ENCODE measurements at regions not wholly inside any gene's neighbourhood (a gene's known extent, or its start where the extent isn't known, plus 50 kb on each side); places are given as distances from the start of the nearest gene placed in this dataset.
"Not testable (repeated sequence)": the region's sequence is repeated elsewhere in the genome, so short reads cannot be mapped to it uniquely, and the experiment has no call there.

DNA sequence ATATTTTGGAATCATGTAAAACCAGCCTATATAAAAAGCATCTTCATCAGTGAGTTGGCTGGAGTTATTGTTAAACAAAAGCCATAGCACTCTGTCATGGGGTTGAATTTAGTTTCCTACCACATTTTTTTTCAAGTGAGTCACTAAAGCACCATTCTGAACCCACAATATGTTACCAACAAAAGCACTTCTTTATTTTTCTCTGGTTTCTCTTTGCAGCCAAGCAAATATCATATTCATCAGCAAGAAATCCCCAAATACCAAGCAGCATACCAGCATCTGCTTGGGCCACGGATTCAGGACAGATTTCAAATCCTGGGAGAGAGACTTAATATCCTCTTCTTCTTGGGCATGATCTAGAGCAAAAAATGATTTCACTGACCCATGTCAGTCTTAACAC is 441.4 kb downstream of the BCKDHB start:
- no peak for DNase-seq

DNA sequence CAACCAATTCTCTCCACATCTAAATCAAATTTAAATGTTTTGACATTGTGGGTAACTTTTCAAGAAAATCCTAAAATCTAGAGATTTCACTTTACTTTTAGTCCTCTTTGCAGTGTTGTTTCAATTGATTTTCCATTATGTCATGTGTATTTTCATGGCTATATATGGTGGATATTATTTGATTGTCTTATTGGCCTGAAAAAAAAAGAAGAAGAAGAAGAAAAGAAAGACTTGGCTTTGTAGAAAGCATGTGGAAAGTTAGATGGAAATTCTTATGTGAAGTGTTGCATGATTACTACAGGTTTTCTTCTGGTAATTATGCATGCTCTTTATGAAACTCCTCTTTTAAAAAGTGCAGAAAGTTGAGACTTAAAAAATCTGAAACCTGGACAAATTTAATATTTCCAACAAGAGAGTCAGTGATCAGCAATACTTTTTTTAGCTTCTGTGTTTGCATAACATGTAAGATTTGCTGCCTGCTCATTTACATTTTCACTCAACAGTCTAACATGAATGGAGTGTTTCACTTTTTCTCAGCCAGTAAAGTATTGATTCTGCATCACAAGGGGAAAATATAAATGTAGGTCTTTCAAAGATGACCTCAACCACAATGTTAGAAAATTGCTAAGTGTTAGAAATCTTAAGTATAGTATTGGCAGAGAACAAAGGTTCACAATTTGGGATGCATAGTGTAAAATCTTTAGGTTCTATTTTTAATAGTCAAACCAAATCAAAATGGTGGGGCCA is 438.7 kb downstream of the BCKDHB start:
- no peak for DNase-seq

DNA sequence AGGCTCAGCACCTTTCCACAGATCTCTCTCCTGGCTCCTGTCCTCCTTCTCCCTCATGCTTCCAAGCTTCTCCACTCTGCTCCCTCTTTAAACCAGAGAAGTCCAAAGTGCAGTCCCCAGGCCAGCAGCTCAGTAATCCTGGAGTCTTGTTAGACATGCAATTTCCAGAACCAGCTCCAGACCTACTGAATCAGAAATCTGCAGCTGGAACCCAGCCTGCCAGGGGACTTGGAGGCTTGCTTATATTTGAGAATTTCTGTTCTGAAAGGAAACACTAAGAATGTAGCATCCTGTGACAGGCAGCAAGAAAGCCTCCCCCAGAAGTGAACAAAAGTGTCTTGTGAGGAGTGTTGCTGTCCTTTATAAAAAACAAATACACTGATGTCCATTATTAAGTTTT is 438.1 kb downstream of the BCKDHB start:
- DNase-seq = no peak

DNA sequence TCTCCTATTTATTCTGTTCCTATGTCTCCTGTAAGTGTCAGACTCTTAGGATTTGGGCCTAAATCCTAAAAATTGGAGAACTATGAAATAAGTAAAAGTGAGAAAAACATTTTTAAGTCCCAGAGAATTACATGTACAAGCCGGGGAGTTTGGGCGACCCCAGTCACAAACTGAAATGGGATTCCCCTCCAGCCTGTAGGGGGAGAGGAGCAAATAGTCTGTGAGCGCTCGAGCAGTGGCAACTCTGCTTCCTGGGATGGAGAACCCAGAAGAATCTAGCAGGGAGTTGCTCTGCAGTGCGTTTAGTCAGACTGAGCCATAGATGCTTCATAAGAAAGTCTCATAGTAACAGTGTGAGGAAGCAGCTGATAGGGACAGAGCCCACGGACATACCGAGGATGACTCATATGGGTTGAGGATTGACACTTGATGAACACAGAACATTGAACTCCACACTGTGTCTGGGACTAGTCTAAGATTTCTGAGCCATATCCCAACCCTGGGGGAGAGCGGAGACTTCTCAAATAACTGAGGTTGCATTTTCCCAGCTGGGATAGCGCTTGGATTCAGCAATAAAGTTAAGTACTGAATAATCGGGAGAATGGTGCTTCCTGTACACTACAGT is 437.2 kb downstream of the BCKDHB start:
- no peak for DNase-seq

DNA sequence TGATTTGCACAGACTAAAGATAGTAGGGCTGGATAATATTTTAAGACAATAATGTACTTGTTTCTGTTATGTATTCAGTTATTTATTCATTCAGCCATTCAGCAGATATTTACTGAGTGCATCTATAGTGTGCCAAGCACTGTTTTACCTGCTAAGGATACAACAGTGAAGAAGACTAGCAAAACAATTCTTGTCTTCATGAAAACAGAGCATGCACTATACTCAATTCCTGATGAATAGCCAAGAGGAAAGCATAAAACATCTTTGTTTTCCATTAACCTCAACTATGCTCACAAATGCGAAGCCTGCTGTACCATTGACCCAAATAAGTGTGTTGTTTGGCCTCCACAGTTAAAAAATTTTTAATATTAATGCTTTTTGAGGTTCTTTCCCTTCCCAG is 436.7 kb downstream of the BCKDHB start:
- DNase-seq = no peak

DNA sequence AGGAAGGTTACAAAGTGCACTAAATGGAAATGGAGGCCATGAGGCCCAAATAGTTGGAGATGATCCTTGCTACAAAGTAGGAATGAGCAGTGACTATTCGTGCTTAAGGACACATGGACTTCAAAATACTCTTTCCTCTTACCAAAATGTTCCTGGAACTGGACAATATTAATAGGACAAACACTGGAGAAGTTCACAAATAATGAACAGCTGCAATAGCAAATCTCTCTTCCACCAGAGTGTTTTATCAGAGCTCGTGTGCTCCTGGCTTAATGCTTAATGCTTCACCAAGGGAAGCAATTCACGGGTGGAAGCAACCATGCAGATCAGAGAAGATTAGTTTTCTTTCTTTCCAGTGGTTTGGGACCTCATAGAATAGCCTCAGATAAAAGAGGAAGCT is 435.4 kb downstream of the BCKDHB start:
- no peak for DNase-seq

DNA sequence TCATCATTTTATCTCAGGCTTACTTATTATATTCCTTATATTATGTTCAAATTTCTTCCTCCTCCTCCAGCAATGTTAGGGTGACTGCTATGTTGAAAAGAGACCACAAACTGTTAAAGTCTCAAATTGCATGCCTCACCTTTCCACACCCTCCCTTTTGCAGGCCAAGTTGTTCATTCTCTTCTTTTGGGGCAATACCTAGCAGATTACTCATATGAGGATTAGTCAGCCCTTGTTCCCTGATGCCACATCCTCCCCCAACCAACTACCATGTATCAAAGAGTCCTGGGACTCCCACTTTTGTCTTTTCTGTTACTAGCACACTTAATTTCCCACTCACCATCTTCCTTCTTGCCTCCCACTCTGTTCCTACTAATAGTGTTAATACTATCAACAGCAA is 434.7 kb downstream of the BCKDHB start:
- DNase-seq = no peak

DNA sequence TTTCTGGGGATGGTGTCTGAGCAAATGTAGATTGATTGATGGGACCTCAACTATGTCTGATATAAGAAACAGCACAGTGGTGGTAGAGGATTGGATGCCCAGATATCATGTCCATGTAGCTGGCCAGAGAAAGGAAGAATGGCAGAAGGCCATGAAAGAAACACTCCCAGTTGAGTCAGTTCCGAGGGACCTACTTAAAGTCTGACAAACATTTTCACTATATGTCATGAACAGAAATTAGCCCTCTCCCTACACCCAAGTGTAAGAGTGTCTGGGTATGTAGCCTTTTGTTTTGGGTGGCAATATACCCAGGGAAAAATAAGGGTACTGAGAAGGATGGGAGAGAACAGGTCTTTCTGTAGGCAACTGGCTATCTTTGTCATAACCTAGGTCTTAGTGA is 434.2 kb downstream of the BCKDHB start:
- no peak for DNase-seq

DNA sequence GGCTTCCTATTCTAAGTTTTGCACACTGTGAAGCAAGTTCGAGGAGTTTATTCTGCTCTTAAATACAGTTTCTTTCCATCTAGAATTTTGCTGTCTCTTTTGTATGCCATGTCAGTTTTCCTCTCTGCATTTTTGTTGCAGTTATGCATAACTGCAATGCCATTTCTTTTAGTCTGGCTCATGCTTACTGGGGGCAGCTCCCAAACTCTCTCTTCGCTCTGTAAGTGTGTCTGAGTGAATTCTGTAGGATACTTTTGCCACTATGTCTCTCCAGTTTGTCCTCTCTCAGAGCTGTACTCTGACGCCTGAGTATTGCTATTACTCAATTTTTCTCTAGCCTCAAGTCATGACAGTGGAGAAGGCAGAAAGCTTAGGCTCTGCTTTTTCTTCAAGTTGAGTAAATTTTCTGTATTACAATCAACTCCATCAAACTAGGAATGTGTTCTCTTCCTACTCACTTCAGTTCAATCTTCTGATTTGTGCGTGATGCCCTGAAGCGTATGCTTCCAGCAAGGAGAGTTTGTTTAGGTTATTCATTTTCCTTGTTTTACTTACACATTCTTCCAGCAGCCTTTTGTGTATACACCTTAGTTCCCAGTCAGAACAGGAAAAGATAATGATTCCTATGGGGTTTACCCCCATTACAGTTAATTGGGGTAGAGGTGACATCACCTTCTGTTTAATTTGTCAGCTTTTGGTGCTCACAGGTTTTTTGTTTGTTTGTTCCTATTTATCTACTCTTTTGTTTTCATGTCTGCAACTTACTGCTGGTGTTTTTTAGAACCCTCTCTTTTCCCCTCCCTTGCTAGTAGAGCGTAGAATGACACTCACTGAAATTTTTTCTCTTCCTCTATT is 430.9 kb downstream of the BCKDHB start:
- DNase-seq = no peak

DNA sequence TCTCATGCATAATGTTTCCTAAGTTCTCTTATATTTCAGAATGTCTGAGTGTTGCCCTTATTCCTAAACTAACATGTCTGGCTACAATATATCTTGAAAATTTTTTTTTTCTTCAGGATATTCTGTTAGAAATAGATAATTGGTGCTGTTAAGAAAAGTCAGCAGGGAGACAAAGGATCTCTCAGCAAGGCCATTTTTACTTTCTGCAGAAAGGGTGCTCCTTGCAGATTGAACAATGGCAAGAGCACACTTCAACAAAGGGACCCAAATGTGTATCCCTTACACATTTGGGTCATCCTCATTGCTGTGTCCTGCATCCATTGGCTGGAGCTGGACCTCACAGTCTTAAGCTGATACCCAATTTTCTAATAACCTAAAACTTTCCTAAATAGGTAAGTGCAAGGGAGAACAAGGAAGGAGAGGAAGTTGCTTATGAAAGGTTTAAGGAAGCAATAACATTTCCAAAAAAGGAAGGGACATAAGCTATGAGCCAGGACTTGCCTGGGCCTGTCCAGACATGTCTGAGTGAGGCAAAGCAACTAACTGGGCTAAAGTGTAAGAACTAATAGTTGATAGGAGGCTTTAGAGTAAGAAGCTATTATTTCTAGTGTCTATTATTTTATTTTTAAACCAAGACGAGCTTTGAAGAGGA is 429.6 kb downstream of the BCKDHB start:
- no peak for DNase-seq

DNA sequence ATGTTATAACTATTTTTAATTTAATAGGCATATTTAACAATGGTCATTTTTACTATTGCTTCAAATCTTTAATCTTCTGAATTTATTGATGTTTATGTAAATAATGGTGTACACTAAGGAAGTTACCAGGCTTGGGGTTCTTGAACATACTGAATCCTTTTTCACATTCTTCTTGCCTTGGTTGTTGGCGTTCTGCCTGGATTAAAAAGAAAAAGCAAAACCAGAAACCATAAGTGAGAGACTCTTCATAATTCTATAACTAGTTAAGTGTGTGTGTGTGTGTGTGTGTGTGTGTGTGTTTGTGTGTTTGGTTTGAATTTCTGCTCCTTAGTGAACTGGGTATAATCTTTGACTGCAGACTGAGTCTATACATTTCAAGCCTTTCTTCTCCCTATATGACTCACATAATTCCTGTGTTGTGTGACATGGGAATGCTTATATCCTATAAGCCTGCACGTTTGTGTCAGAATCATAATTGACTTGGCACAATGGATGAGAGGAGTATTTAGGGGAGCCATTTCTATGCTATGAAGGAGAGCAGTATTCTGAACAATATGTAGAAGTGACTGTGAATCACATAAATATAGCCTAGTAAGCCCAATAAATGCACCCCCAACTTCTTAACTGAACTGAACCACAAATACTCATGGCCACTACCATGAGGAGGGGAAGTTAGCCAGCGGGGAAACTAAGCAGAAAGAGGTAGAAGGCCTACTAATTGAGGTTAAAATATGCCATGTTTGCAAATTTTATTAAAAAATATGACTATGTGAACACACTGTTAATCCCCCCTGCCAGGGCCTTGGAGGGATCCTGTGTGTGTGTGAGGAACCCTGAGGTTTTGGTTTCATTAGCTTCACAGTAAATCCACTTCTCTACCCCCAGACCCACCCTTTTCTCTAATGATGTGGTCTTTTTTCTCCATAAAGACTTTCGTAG is 425.5 kb downstream of the BCKDHB start:
- DNase-seq = no peak

DNA sequence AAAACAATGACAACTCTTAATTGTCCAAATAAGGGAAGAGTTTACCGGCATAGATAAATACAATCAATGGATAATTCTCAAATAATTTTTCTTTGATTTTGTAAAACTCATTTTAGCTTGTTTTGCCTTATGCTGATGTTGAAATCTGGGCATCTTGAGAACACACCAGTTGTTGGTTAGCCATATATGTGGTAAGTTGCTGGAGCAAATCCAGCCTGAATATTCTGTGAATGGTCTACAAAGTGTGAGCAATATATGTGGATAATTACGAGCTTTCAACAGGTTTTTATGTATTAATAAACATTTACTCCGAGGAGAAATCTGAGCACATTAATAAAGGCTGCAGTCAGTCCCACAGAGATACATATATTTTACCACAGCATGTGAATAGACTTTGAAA is 423.6 kb downstream of the BCKDHB start:
- no peak for DNase-seq

DNA sequence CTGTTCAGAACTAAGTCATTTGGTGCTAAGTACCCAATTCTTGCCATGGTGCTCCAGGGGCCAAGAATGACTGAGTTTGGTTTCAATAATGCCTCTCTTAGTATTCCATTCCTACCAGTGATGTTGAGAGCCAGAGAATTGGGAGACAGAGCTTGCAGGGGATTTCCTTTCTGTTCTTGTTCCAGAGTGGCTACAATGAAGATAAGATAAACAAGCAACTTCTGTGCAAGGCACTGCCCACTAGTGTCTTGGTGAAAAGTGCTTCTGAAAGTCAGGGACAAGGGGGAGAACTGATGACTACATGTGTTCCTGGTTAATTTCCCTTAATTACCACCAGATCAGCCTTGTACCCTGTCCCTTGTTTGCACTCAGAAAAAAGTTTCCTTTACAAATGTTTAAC is 421.6 kb downstream of the BCKDHB start:
- no peak for DNase-seq

DNA sequence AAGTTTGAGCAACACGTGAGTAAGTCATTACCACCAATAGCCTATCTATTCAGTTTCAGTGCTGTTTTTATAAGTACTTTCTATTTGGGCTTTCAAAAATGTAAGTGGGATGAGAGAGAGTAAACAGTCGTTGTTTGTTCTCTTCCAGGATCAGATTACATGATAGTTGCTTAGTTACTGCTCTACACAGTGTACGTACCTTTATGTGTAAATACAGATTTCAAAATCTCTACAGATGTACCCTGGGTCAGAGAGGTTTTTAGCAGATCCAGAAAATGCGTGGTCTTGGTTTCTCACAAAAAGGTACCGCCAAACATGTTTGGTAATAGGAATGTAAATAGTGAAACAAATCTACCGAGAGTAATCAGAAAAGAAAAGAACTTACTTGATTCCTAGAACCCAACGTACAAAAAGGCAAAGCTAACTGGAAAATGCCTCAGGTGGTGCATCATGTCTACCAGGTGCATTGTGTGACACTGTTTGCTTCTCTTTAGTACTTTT is 421.1 kb downstream of the BCKDHB start:
- no peak for DNase-seq

DNA sequence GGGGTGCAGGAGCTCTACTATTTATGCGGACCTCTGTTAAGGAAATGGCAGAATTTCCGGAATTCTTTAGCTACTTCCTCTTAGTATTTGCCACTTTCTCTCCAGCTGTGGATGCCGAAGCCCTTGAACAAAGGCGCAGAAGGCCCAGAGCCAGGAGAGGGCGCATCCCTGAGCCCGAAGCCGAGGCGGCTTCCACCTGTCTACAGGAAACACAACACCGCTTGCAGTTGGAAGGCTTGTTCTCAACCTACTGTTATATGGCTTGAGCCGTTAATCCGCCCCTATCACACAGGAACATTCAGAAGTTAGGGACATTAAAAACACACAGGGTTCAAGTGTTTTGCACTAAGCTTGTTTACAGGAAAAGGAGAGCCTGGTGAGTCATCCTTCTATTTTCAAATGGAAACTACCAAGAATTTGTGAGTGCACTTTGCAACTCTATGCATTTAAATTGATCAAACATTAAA is 417.1 kb downstream of the BCKDHB start:
- no peak for DNase-seq

DNA sequence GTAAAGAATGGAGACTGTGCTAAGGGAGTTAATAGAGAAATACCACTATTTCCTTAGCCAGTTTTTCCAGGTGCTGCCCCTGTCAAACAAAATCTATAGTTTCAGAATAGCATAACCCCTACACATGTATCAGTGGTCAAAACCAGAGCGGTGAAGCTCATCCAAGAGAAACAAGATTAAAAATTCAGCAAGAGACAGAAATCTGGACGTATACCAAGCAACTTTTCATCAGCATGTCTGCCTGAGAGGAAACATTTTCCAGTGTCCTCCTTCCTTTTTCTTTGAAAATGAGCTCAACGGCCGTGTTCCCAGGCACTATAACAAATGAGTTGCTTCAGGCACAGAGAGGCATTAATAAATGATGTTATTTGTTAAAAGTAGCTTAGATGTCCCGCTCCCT is 416.5 kb downstream of the BCKDHB start:
- no peak for DNase-seq

DNA sequence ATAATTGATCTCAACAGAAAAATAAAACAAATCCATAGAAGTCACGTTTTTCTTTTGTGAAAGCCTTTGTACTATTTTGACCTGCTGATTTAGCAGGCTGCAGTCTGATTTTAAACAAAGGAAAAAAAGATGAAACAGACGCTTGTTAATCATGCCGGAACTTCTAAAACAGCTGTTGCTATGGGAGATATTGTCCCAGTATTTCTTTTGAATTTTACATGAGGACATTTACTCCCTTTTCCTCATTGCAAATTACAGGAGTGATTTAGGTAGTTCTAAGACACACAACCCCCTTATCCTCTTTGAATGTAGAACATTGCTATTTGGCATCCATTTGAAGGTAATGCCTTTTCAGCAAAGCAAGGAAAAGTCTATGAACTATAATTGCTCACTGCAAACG is 416.1 kb downstream of the BCKDHB start:
- no peak for DNase-seq

DNA sequence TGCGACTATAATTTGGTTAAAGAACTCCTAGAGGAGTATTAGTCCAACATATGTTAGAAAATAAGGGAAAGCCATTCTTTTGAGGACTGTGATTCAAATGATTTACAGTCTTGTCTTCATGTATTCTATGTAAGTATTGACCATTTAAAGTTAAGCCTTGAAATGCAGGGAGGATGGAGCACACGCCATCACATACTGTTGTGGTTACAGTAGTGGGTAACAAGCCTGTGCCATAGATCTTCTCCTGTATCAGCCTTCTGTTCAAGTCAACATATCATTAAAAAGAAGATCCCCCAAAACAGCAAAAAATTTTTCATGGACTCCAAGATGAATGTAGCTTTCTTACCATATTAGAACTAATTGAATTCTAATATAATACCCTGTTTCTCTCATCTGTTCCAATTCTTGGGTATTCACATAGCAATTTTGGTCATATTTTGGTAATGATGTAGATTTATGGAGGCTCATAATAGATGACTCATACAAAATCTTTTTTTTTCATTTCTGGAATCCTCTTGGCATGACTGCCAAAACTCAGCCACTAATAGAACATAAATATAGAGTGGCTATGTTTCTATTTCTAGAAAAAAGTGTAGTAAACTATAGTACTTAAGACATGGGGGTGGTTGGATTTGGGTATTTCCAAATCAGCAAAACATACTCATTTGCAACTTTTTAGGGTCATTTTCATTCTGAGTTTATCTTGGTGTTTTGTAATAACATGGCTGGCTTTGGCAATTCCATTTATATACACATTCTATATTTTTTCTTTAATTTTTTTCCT is 413.5 kb downstream of the BCKDHB start:
- DNase-seq = no peak

DNA sequence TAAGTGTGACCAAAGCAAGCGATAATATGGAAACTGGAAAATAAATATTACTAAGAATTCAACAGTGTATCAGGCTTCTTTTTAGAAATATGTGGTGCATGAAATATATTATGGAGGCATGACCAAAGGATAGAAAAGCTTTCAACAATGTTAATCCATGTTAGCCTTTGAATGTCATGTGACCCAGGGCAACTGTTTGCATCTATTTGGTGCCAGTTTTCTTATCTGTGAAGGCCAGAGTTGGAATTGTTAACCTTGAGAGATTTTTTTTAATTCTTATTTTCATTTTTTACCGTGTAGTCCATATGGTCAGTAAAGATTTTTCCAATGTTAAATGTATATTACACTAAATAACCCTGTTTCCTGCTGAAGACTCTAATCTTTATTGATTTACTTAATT is 411.1 kb downstream of the BCKDHB start:
- DNase-seq = no peak

DNA sequence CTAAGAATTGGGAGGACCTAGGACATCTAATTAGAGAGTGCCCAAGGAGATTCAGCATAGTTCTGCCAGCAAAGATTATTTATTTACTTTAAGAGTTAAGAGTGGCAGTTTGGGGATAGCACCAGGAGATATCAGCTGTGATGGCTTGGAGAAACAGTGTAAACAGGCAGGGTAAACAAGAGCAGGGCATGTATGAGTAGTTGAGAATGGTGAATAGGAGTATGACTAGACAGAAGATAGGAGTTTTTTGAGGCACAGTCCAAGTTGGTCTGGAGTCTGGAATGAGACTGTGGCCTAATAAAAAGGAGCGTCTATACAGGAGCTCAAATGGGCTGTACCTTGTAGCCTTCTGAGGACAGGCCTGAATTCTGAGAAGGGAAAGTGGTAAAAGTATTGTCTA is 404.1 kb downstream of the BCKDHB start:
- DNase-seq = not testable (repeated sequence)

Data from right lung (tissue), 2 donors.